GM12878 (cell line): ENCODE measurements at regions not wholly inside any gene's neighbourhood (a gene's known extent, or its start where the extent isn't known, plus 50 kb on each side); places are given as distances from the start of the nearest gene placed in this dataset.

Experiments
- ATAC-seq: fragments of 200-7000 bp; cut with Tn5 transposase; 3 replicates; pipeline ENCODE4 v1.9.1; 2020; ENCODE audit warnings: mild to moderate bottlenecking, moderate library complexity
- BruUV-seq: library from RNA; stranded (reverse); fragments of 400-500 nt; replicated peaks from 2 replicates; lab custom pipeline; 2021; lab: Mats Ljungman, UMichigan
- CTCF ChIA-PET: fragments of 300-600 bp; sonication (Branson Sonifier 250); formaldehyde crosslinking; extraction: SDS; loops from one replicate; lab custom pipeline; 2021; ENCODE audit warnings: inconsistent platforms; lab: Yijun Ruan, JAX
- POLR2A ChIA-PET: fragments of 350-600 bp; formaldehyde crosslinking; extraction: SDS; loops from one replicate; lab custom pipeline; 2021; ENCODE audit warnings: inconsistent platforms; lab: Charles Lee
- RAD21 ChIA-PET: fragments of 300-600 bp; sonication (Branson Sonifier 250); formaldehyde crosslinking; loops from one replicate; lab custom pipeline; 2023; ENCODE audit warnings: antibody characterized with exemption; ENCODE audit not compliant: unreplicated experiment; lab: Charles Lee
- SMC1A ChIA-PET: fragments of 300-600 bp; sonication (Branson Sonifier 250); formaldehyde crosslinking; loops from one replicate; lab custom pipeline; 2023; ENCODE audit not compliant: unreplicated experiment, uncharacterized antibody; lab: Charles Lee
- DNase-seq: peaks from one replicate; pipeline ENCODE4 v3.0.0-alpha.2; 2011; ENCODE audit warnings: low read depth, low spot score
- FAIRE-seq: peaks from 3 replicates; lab custom pipeline; 2011; peaks lifted over from hg19 to GRCh38; lab: Jason Lieb, UNC
- H2AFZ ChIP-seq: 2 replicates; pipeline ENCODE4 v1.6.0; 2011; ENCODE audit warnings: low read depth, low read length, control low read depth; ENCODE audit not compliant: control insufficient read depth
- H3K27ac ChIP-seq: 2 replicates; pipeline ENCODE4 v1.5.1; 2011; ENCODE audit warnings: control low read depth; ENCODE audit not compliant: control insufficient read depth, insufficient read depth
- H3K27me3 ChIP-seq, 2 experiments: replicated peaks in 1 of 2; 2 replicates each; pipeline versions ENCODE4 v1.6.0 to v1.6.1; 2011; ENCODE audit warnings: low read length in 1 of 2; ENCODE audit not compliant: control insufficient read depth in 2 of 2, insufficient read depth in 2 of 2
- H3K36me3 ChIP-seq, 2 experiments: 2 replicates each; pipeline ENCODE4 v1.5.1; 2011; ENCODE audit warnings: low read length in 1 of 2; ENCODE audit not compliant: control insufficient read depth in 2 of 2, insufficient read depth in 2 of 2
- H3K4me1 ChIP-seq: 2 replicates; pipeline ENCODE4 v1.6.1; 2011; ENCODE audit warnings: mild to moderate bottlenecking, low read length, moderate library complexity, mixed read lengths; ENCODE audit not compliant: control insufficient read depth, insufficient read depth
- H3K4me2 ChIP-seq: 2 replicates; pipeline ENCODE4 v1.6.0; 2011; ENCODE audit warnings: control low read depth; ENCODE audit not compliant: control insufficient read depth, insufficient read depth
- H3K4me3 ChIP-seq: fragments of 200-600 bp; sonication (generic); 2 replicates; pipeline ENCODE4 v1.5.1; 2016
- H3K79me2 ChIP-seq: 2 replicates; pipeline ENCODE4 v1.6.0; 2011; ENCODE audit warnings: low read length; ENCODE audit not compliant: control insufficient read depth, insufficient read depth
- H3K9ac ChIP-seq: 2 replicates; pipeline ENCODE4 v1.8.0; 2011; ENCODE audit warnings: low read length, control low read depth, mixed read lengths; ENCODE audit not compliant: control insufficient read depth, insufficient read depth
- H3K9me3 ChIP-seq: replicated peaks from 3 replicates; pipeline ENCODE4 v1.5.1; 2011; ENCODE audit warnings: mild to moderate bottlenecking, low read length; ENCODE audit not compliant: control insufficient read depth, insufficient read depth
- H4K20me1 ChIP-seq: 2 replicates; pipeline ENCODE4 v1.6.0; 2011; ENCODE audit not compliant: control insufficient read depth, insufficient read depth
- CTCF ChIP-seq, 3 experiments: IDR thresholded peaks in 2 of 3; conservative IDR thresholded peaks in 1 of 3; 2 replicates each; pipeline ENCODE4 v1.5.1; 2011; ENCODE audit warnings: low read depth in 3 of 3, low read length in 3 of 3, mild to moderate bottlenecking in 3 of 3, control low read depth in 2 of 3, moderate library complexity in 2 of 3, inconsistent platforms in 1 of 3, mixed read lengths in 1 of 3; ENCODE audit not compliant: control insufficient read depth in 2 of 3, insufficient read depth in 1 of 3; ENCODE audit errors: extremely low read depth in 1 of 3
- ELK1 ChIP-seq: IDR thresholded peaks from 2 replicates; pipeline ENCODE4 v1.6.1; 2012; ENCODE audit warnings: low read depth, low read length, improper control_type of control experiment
- IKZF1 ChIP-seq: fragments of 450-650 bp; conservative IDR thresholded peaks from 2 replicates; pipeline ENCODE4 v1.6.1; 2017; ENCODE audit warnings: antibody characterized with exemption, mild to moderate bottlenecking
- KAT2A ChIP-seq: conservative IDR thresholded peaks from 2 replicates; pipeline ENCODE4 v1.6.1; 2011; ENCODE audit warnings: low read depth, low read length; ENCODE audit not compliant: control insufficient read depth
- MEF2B ChIP-seq: fragments of 450-650 bp; IDR thresholded peaks from 2 replicates; pipeline ENCODE4 v1.6.1; 2018; ENCODE audit warnings: mild to moderate bottlenecking, moderate library complexity; ENCODE audit not compliant: partially characterized antibody, poor library complexity, severe bottlenecking
- NFYA ChIP-seq: IDR thresholded peaks from 2 replicates; pipeline ENCODE4 v1.6.1; 2011; ENCODE audit warnings: low read depth, mild to moderate bottlenecking, low read length, improper control_type of control experiment, borderline replicate concordance
- PAX5 ChIP-seq: IDR thresholded peaks from 2 replicates; pipeline ENCODE4 v1.6.1; 2011; ENCODE audit warnings: low read depth, low read length, borderline replicate concordance
- RUNX3 ChIP-seq: IDR thresholded peaks from 2 replicates; pipeline ENCODE4 v1.6.1; 2012; ENCODE audit warnings: low read length, inconsistent platforms
- SIN3A ChIP-seq: IDR thresholded peaks from 2 replicates; pipeline ENCODE4 v1.6.1; 2012; ENCODE audit warnings: low read depth, low read length, improper control_type of control experiment
- SIX5 ChIP-seq: IDR thresholded peaks from 2 replicates; pipeline ENCODE4 v1.6.1; 2011; ENCODE audit warnings: mild to moderate bottlenecking, low read depth, low read length, moderate library complexity; ENCODE audit not compliant: severe bottlenecking
- TCF12 ChIP-seq: IDR thresholded peaks from 2 replicates; pipeline ENCODE4 v1.6.1; 2011; ENCODE audit warnings: low read depth, mild to moderate bottlenecking, low read length
- TCF3 ChIP-seq: IDR thresholded peaks from 2 replicates; pipeline ENCODE4 v1.6.1; 2012; ENCODE audit warnings: low read depth, mild to moderate bottlenecking, low read length, borderline replicate concordance; ENCODE audit not compliant: insufficient read depth
- WGBS: methylation state at CpG from one replicate; pipeline ENCODE4 v1.1.6; 2016; ENCODE audit warnings: low lambda C conversion rate; ENCODE audit not compliant: insufficient replicate concordance, insufficient coverage; ENCODE audit errors: missing lambda C conversion rate; 5-methylcytosine and 5-hydroxymethylcytosine counted together
- in situ Hi-C: fragments of 300-500 bp; cut with MboI; formaldehyde crosslinking; loops from 9 replicates; pipeline ENCODE4 v1.14.3; 2018; ENCODE audit warnings: mixed read lengths
- intact Hi-C: fragments of 100-400 bp; cut with micrococcal nuclease; formaldehyde crosslinking; loops from one replicate; pipeline ENCODE4 v1.14.2; 2022; ENCODE audit not compliant: unreplicated experiment

GRCh38 chr12:88947486-88948043, 367.3 kb upstream of the KITLG start:
- 0 out of 6 replicates have a peak, but pooled peaks of 1 of the 3 experiments have one; percentile 12 for TF ChIP-seq CTCF (IDR thresholded peaks at IDR 0.05 in 2 of 3, conservative IDR thresholded peaks at IDR 0.05 in 1 of 3; ENCODE audit: control insufficient read depth in 2 of 3, extremely low read depth in 1 of 3, insufficient read depth in 1 of 3, low read depth in 3 of 3, low read length in 3 of 3)
- TF ChIP-seq TCF12 = no peak
- ChIA-PET CTCF (interaction anchor here (1.3 to 1.7 kb wide), 2 partner anchors 10 to 12 kb away, joined by 3 to 6 read pairs; no protein-coding TSS in a partner anchor), POLR2A (no interaction called here), SMC1A (interaction anchor here (0.7 kb wide), 1 partner anchor 310 kb away, joined by 3 read pairs; no protein-coding TSS in a partner anchor), RAD21 (no interaction called here)
- Histone ChIP-seq H2AFZ (no peak overlapping the region), H3K36me3 (no peaks in the 10 kb centered on the region), H3K9me3 (no peaks in the 10 kb centered on the region), H3K27me3 (no peaks in the 10 kb centered on the region), H3K79me2 (no peaks in the 10 kb centered on the region), H3K9ac (no peak overlapping the region), H3K4me1 (no peaks in the 10 kb centered on the region), H4K20me1 (no peaks in the 10 kb centered on the region), H3K4me2 (no peak overlapping the region), H3K4me3 (no peak overlapping the region), H3K27ac (no peak overlapping the region)
- no TSS peak for BruUV-seq
- intact Hi-C loops = no loop called here
- DNase-seq = no peak
- no peak for FAIRE-seq
- 12% methylated on average over 3 of the region's 3 CpGs for WGBS
- ATAC-seq = no peak
- in situ Hi-C loops = no loop called here

DNA sequence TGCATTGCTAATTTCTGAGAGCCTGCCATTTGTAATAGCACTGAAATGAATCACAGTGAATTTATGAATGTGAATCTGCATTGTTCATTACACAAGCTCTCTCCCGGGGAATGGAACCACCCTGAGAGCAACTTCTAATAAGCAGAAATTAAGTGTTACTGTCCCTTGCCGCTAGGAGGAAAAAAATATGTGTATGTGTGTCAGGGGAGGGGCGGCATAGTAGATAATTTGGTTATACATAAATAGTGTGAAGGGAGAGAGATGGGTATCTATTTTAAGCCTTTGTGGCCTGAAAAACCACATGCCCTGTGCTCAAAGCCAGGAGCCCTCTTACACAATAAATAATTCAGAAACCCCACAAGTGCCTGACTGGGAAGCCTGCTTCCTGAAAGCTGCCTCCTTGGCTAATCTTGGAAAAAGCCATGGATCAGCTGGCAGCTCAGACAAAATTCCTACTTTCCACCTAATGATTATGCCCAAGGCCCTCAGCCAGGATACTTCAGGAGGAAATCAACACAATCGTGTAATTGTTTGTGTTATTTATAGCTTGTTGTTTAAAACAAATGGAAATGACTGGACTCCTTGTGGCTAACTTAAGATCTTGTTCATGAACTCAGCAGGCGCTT, 366.2 kb upstream of the KITLG start:
- no peaks in the 10 kb centered on the region for H3K36me3 ChIP-seq
- no peak overlapping the region for H3K27ac ChIP-seq
- no peaks in the 10 kb centered on the region for H3K9me3 ChIP-seq
- DNase-seq = no peak
- no peak overlapping the region for H3K4me2 ChIP-seq
- H3K27me3 ChIP-seq = no peaks in the 10 kb centered on the region
- no TSS peak for BruUV-seq
- ChIA-PET POLR2A (no interaction called here), CTCF (no interaction called here), SMC1A (interaction anchor here (0.7 kb wide), 1 partner anchor 309 kb away, joined by 3 read pairs; no protein-coding TSS in a partner anchor), RAD21 (no interaction called here)
- H3K9ac ChIP-seq = no peak overlapping the region
- no peak overlapping the region for H3K4me3 ChIP-seq
- in situ Hi-C loops = no loop called here
- H3K79me2 ChIP-seq = no peaks in the 10 kb centered on the region
- no peaks in the 10 kb centered on the region for H4K20me1 ChIP-seq
- 9% methylated on average over 5 of the region's 5 CpGs for WGBS
- peak; percentile 88 for ATAC-seq
- no peak overlapping the region for H2AFZ ChIP-seq
- intact Hi-C loops = no loop called here
- no peaks in the 10 kb centered on the region for H3K4me1 ChIP-seq
- FAIRE-seq = no peak
- TF ChIP-seq ELK1 (no peak), TCF3 (no peak), PAX5 (no peak), RUNX3 (peak; percentile 31; the same call in 1 of the 2 replicates), SIN3A (no peak), SIX5 (no peak), NFYA (no peak), IKZF1 (peak; percentile 60), KAT2A (no peak), MEF2B (peak; percentile 37)
